Right lung (tissue), 2 donors: ENCODE measurements at regions not wholly inside any gene's neighbourhood (a gene's known extent, or its start where the extent isn't known, plus 50 kb on each side); places are given as distances from the start of the nearest gene placed in this dataset.

Experiments
- DNase-seq, 2 donors: peaks; one replicate each; pipeline ENCODE4 v3.0.0-alpha.2; 2013

- peak; percentile 25 to 65 for DNase-seq
Observed at GRCh38 chr11:112902361-112903011, 58.7 kb upstream of the NCAM1 start.

GRCh38 chr11:112903340-112903739 is 57.9 kb upstream of the NCAM1 start:
- DNase-seq, result no peak

GRCh38 chr11:112911124-112911523 is 50.1 kb upstream of the NCAM1 start:
- no peak for DNase-seq
